WTC11 (cell line): ENCODE measurements at regions not wholly inside any gene's neighbourhood (a gene's known extent, or its start where the extent isn't known, plus 50 kb on each side); places are given as distances from the start of the nearest gene placed in this dataset.

ENCODE experiments used
- ATAC-seq: fragments of 200-7000 bp; cut with Tn5 transposase; 2 replicates; pipeline ENCODE4 v1.10.0; 2021; ENCODE audit warnings: mild to moderate bottlenecking, moderate library complexity
- CTCF ChIA-PET: fragments of 300-600 bp; sonication (Branson Sonifier 250); formaldehyde crosslinking; loops from one replicate; lab custom pipeline; 2021; ENCODE audit warnings: antibody characterized with exemption; lab: Charles Lee
- POLR2A ChIA-PET: fragments of 350-600 bp; sonication (Branson Sonifier 250); formaldehyde crosslinking; loops from one replicate; lab custom pipeline; 2021; ENCODE audit warnings: antibody characterized with exemption; lab: Charles Lee
- DNase-seq: peaks from one replicate; pipeline ENCODE4 v3.0.0; 2021; ENCODE audit warnings: low spot score
- H3K27ac Mint-ChIP-seq: 2 replicates; pipeline ENCODE4 v1.8.0; 2021; ENCODE audit warnings: mixed read lengths
- H3K27me3 Mint-ChIP-seq: 2 replicates; pipeline ENCODE4 v1.8.0; 2021; ENCODE audit warnings: low read depth, mild to moderate bottlenecking, moderate library complexity, mixed read lengths
- H3K36me3 Mint-ChIP-seq: 2 replicates; pipeline ENCODE4 v1.8.0; 2021; ENCODE audit warnings: mixed read lengths
- H3K4me1 Mint-ChIP-seq: 2 replicates; pipeline ENCODE4 v1.8.0; 2022; ENCODE audit warnings: mixed read lengths
- H3K4me3 Mint-ChIP-seq: 2 replicates; pipeline ENCODE4 v1.8.0; 2021; ENCODE audit warnings: mild to moderate bottlenecking, moderate library complexity, mixed read lengths
- H3K9me3 Mint-ChIP-seq: 2 replicates; pipeline ENCODE4 v1.8.0; 2021; ENCODE audit warnings: mixed read lengths
- EMX1 ChIP-seq: fragments of 250-450 bp; sonication (Bioruptor Pico); IDR thresholded peaks from 2 replicates; pipeline ENCODE4 v1.8.0; 2021; ENCODE audit warnings: mild to moderate bottlenecking
- ESRRA ChIP-seq: sonication (generic); formaldehyde crosslinking; IDR thresholded peaks from 2 replicates; pipeline ENCODE4 v1.8.1; 2022; ENCODE audit warnings: mild to moderate bottlenecking, missing genetic modification reagents, borderline replicate concordance
- FOXJ3 ChIP-seq: sonication (generic); formaldehyde crosslinking; IDR thresholded peaks from 2 replicates; pipeline ENCODE4 v1.9.0; 2021; ENCODE audit warnings: missing genetic modification reagents, mild to moderate bottlenecking, borderline replicate concordance
- FOXP1 ChIP-seq: sonication (generic); formaldehyde crosslinking; IDR thresholded peaks from 2 replicates; pipeline ENCODE4 v1.8.0; 2022; ENCODE audit warnings: missing genetic modification reagents, mild to moderate bottlenecking, moderate library complexity, borderline replicate concordance
- JAZF1 ChIP-seq: fragments of 250-450 bp; sonication (Bioruptor Pico); IDR thresholded peaks from 2 replicates; pipeline ENCODE4 v1.9.0; 2021; ENCODE audit warnings: moderate library complexity, mild to moderate bottlenecking, inconsistent platforms
- NFATC4 ChIP-seq: fragments of 250-450 bp; sonication (Bioruptor Pico); IDR thresholded peaks from 2 replicates; pipeline ENCODE4 v1.9.0; 2021; ENCODE audit warnings: mild to moderate bottlenecking
- NR2C2 ChIP-seq: sonication (generic); formaldehyde crosslinking; IDR thresholded peaks from 2 replicates; pipeline ENCODE4 v1.8.0; 2022; ENCODE audit warnings: mild to moderate bottlenecking, missing genetic modification reagents
- SOX15 ChIP-seq: fragments of 250-450 bp; sonication (Bioruptor Pico); IDR thresholded peaks from 2 replicates; pipeline ENCODE4 v1.9.0; 2021; ENCODE audit warnings: mild to moderate bottlenecking
- TEAD1 ChIP-seq: sonication (generic); formaldehyde crosslinking; IDR thresholded peaks from 2 replicates; pipeline ENCODE4 v1.8.0; 2022; ENCODE audit warnings: mild to moderate bottlenecking, missing genetic modification reagents
- TF ChIP-seq, protein P1 (sequence below): sonication (generic); formaldehyde crosslinking; IDR thresholded peaks from 2 replicates; pipeline ENCODE4 v1.8.1; 2023; ENCODE audit warnings: mild to moderate bottlenecking, missing genetic modification reagents, borderline replicate concordance
- TF ChIP-seq, protein P2 (sequence below): sonication (generic); formaldehyde crosslinking; IDR thresholded peaks from 2 replicates; pipeline ENCODE4 v1.8.0; 2023; ENCODE audit warnings: missing genetic modification reagents, mild to moderate bottlenecking, borderline replicate concordance
- TF ChIP-seq, protein P3 (sequence below): sonication (generic); formaldehyde crosslinking; IDR thresholded peaks from 2 replicates; pipeline ENCODE4 v1.8.1; 2022; ENCODE audit warnings: missing genetic modification reagents, borderline replicate concordance
- TF ChIP-seq, protein P4 (sequence below): fragments of 250-450 bp; sonication (Bioruptor Pico); IDR thresholded peaks from 2 replicates; pipeline ENCODE4 v2.1.2; 2022; ENCODE audit warnings: mild to moderate bottlenecking, moderate library complexity
- TF ChIP-seq, protein P5 (sequence below): fragments of 200-600 bp; IDR thresholded peaks from 2 replicates; pipeline ENCODE4 v1.8.0; 2022; ENCODE audit warnings: antibody characterized with exemption
- TF ChIP-seq, protein P6 (sequence below): fragments of 250-450 bp; sonication (Bioruptor Pico); IDR thresholded peaks from 2 replicates; pipeline ENCODE4 v1.9.0; 2021; ENCODE audit warnings: mild to moderate bottlenecking

DNA sequence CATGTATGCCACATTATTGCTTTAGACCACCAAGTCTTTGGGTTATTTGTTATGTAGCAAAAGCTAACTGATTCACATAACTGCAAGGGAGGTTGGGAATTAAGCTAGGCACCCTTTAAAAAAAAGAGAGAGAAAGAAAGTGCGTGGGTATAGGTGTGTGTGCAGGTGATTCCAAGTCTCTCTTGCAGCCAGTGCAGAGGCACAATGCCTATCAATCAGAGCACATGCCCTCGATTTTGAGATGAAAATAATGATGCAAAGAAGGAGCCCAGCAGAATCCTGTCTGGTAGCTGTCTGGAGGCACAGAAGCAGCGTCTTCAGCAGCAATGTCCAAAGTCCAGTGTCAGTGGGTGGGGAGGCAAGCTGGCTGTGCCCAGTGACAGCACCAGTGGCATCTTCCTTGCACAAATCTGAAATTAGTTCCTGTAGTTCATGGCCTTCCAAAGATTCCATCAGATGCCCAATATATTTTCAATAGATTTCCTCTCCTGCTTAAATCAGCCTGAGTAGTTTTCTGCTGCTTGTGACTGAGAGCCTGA is 62.4 kb upstream of the TBPL2 start (continued):
- TF ChIP-seq, protein P1, sequence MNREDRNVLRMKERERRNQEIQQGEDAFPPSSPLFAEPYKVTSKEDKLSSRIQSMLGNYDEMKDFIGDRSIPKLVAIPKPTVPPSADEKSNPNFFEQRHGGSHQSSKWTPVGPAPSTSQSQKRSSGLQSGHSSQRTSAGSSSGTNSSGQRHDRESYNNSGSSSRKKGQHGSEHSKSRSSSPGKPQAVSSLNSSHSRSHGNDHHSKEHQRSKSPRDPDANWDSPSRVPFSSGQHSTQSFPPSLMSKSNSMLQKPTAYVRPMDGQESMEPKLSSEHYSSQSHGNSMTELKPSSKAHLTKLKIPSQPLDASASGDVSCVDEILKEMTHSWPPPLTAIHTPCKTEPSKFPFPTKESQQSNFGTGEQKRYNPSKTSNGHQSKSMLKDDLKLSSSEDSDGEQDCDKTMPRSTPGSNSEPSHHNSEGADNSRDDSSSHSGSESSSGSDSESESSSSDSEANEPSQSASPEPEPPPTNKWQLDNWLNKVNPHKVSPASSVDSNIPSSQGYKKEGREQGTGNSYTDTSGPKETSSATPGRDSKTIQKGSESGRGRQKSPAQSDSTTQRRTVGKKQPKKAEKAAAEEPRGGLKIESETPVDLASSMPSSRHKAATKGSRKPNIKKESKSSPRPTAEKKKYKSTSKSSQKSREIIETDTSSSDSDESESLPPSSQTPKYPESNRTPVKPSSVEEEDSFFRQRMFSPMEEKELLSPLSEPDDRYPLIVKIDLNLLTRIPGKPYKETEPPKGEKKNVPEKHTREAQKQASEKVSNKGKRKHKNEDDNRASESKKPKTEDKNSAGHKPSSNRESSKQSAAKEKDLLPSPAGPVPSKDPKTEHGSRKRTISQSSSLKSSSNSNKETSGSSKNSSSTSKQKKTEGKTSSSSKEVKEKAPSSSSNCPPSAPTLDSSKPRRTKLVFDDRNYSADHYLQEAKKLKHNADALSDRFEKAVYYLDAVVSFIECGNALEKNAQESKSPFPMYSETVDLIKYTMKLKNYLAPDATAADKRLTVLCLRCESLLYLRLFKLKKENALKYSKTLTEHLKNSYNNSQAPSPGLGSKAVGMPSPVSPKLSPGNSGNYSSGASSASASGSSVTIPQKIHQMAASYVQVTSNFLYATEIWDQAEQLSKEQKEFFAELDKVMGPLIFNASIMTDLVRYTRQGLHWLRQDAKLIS (CRISPR knock-in tag), result no peak
- no peak for TF ChIP-seq TEAD1 (CRISPR knock-in tag)
- TF ChIP-seq, protein P2, sequence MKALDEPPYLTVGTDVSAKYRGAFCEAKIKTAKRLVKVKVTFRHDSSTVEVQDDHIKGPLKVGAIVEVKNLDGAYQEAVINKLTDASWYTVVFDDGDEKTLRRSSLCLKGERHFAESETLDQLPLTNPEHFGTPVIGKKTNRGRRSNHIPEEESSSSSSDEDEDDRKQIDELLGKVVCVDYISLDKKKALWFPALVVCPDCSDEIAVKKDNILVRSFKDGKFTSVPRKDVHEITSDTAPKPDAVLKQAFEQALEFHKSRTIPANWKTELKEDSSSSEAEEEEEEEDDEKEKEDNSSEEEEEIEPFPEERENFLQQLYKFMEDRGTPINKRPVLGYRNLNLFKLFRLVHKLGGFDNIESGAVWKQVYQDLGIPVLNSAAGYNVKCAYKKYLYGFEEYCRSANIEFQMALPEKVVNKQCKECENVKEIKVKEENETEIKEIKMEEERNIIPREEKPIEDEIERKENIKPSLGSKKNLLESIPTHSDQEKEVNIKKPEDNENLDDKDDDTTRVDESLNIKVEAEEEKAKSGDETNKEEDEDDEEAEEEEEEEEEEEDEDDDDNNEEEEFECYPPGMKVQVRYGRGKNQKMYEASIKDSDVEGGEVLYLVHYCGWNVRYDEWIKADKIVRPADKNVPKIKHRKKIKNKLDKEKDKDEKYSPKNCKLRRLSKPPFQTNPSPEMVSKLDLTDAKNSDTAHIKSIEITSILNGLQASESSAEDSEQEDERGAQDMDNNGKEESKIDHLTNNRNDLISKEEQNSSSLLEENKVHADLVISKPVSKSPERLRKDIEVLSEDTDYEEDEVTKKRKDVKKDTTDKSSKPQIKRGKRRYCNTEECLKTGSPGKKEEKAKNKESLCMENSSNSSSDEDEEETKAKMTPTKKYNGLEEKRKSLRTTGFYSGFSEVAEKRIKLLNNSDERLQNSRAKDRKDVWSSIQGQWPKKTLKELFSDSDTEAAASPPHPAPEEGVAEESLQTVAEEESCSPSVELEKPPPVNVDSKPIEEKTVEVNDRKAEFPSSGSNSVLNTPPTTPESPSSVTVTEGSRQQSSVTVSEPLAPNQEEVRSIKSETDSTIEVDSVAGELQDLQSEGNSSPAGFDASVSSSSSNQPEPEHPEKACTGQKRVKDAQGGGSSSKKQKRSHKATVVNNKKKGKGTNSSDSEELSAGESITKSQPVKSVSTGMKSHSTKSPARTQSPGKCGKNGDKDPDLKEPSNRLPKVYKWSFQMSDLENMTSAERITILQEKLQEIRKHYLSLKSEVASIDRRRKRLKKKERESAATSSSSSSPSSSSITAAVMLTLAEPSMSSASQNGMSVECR (CRISPR knock-in tag), result no peak
- no peak for TF ChIP-seq FOXJ3 (CRISPR knock-in tag)
- no peak for TF ChIP-seq FOXP1 (CRISPR knock-in tag)
- TF ChIP-seq EMX1 (CRISPR knock-in tag), result no peak
- no peak for TF ChIP-seq SOX15 (CRISPR knock-in tag)
- TF ChIP-seq, all 79 proteins: peak for 0

DNA sequence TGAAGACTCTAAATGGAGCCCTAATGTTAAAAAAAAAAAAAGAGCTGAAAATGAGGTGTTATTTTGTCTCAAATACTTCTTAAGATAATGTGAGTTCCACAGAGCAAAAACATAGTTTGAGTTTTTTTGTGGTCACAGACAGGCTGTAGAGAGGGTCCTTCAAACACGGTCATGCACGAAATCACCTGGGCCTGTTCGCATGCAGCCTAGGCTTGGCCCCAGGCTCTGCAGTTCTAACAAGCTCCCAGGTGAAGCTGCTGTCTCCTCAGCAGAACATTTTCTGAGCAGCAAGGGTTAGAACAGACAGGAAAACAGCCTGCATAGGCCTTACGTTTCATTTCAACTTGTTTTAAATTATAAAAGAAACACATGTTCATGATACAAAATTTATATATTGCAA is 65.4 kb upstream of the TBPL2 start:
- peaks cover 11% of the 10 kb centered on the region for H3K9me3 Mint-ChIP-seq
- no peaks in the 10 kb centered on the region for H3K27me3 Mint-ChIP-seq
- H3K36me3 Mint-ChIP-seq, result peaks cover 5% of the 10 kb centered on the region
- ChIA-PET POLR2A (no interaction called here), CTCF (no interaction called here)
- ATAC-seq (no peak), DNase-seq (no peak)
- peaks cover under 1% of the 10 kb centered on the region; the same call in 1 of the 2 replicates for H3K4me1 Mint-ChIP-seq
- no peak overlapping the region for H3K27ac Mint-ChIP-seq
- H3K4me3 Mint-ChIP-seq, result no peak overlapping the region
- no peak for TF ChIP-seq NFATC4 (CRISPR knock-in tag)
- no peak for TF ChIP-seq FOXP1 (CRISPR knock-in tag)
- TF ChIP-seq, protein P3, sequence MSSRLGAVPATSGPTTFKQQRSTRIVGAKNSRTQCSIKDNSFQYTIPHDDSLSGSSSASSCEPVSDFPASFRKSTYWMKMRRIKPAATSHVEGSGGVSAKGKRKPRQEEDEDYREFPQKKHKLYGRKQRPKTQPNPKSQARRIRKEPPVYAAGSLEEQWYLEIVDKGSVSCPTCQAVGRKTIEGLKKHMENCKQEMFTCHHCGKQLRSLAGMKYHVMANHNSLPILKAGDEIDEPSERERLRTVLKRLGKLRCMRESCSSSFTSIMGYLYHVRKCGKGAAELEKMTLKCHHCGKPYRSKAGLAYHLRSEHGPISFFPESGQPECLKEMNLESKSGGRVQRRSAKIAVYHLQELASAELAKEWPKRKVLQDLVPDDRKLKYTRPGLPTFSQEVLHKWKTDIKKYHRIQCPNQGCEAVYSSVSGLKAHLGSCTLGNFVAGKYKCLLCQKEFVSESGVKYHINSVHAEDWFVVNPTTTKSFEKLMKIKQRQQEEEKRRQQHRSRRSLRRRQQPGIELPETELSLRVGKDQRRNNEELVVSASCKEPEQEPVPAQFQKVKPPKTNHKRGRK, result no peak
- TF ChIP-seq, protein P4, sequence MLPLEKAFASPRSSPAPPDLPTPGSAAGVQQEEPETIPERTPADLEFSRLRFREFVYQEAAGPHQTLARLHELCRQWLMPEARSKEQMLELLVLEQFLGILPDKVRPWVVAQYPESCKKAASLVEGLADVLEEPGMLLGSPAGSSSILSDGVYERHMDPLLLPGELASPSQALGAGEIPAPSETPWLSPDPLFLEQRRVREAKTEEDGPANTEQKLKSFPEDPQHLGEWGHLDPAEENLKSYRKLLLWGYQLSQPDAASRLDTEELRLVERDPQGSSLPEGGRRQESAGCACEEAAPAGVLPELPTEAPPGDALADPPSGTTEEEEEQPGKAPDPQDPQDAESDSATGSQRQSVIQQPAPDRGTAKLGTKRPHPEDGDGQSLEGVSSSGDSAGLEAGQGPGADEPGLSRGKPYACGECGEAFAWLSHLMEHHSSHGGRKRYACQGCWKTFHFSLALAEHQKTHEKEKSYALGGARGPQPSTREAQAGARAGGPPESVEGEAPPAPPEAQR (CRISPR knock-in tag), result no peak
- TF ChIP-seq, protein P1 (CRISPR knock-in tag), result no peak
- no peak for TF ChIP-seq ESRRA (CRISPR knock-in tag)
- no peak for TF ChIP-seq NR2C2 (CRISPR knock-in tag)
- TF ChIP-seq, protein P5, sequence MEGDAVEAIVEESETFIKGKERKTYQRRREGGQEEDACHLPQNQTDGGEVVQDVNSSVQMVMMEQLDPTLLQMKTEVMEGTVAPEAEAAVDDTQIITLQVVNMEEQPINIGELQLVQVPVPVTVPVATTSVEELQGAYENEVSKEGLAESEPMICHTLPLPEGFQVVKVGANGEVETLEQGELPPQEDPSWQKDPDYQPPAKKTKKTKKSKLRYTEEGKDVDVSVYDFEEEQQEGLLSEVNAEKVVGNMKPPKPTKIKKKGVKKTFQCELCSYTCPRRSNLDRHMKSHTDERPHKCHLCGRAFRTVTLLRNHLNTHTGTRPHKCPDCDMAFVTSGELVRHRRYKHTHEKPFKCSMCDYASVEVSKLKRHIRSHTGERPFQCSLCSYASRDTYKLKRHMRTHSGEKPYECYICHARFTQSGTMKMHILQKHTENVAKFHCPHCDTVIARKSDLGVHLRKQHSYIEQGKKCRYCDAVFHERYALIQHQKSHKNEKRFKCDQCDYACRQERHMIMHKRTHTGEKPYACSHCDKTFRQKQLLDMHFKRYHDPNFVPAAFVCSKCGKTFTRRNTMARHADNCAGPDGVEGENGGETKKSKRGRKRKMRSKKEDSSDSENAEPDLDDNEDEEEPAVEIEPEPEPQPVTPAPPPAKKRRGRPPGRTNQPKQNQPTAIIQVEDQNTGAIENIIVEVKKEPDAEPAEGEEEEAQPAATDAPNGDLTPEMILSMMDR, result no peak
- TF ChIP-seq, protein P6, sequence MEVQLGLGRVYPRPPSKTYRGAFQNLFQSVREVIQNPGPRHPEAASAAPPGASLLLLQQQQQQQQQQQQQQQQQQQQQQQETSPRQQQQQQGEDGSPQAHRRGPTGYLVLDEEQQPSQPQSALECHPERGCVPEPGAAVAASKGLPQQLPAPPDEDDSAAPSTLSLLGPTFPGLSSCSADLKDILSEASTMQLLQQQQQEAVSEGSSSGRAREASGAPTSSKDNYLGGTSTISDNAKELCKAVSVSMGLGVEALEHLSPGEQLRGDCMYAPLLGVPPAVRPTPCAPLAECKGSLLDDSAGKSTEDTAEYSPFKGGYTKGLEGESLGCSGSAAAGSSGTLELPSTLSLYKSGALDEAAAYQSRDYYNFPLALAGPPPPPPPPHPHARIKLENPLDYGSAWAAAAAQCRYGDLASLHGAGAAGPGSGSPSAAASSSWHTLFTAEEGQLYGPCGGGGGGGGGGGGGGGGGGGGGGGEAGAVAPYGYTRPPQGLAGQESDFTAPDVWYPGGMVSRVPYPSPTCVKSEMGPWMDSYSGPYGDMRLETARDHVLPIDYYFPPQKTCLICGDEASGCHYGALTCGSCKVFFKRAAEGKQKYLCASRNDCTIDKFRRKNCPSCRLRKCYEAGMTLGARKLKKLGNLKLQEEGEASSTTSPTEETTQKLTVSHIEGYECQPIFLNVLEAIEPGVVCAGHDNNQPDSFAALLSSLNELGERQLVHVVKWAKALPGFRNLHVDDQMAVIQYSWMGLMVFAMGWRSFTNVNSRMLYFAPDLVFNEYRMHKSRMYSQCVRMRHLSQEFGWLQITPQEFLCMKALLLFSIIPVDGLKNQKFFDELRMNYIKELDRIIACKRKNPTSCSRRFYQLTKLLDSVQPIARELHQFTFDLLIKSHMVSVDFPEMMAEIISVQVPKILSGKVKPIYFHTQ (CRISPR knock-in tag), result no peak
- TF ChIP-seq JAZF1 (CRISPR knock-in tag), result no peak
